ENCODE measurements at regions not wholly inside any gene's neighbourhood (a gene's known extent, or its start where the extent isn't known, plus 50 kb on each side); places are given as distances from the start of the nearest gene placed in this dataset.

- peaks cover 4% of the 10 kb centered on the region for H3K4me1 Mint-ChIP-seq (ENCODE audit: low read depth)
- H3K9me3 Mint-ChIP-seq = no peaks in the 10 kb centered on the region
- intact Hi-C loops (cut with micrococcal nuclease) = no loop called here
- H3K27ac Mint-ChIP-seq = no peak overlapping the region
- H3K4me3 Mint-ChIP-seq (ENCODE audit: low read depth) = no peak overlapping the region
- no peak for DNase-seq (ENCODE audit: low spot score)
- H3K36me3 Mint-ChIP-seq (ENCODE audit: low read depth) = no peaks in the 10 kb centered on the region
- peaks cover 48% of the 10 kb centered on the region for H3K27me3 Mint-ChIP-seq (ENCODE audit: low read depth)
These were observed 115.9 kb downstream of the LY86 start for GRCh38 chr6:6704103-6705060.

- no peaks in the 10 kb centered on the region for H3K9me3 Mint-ChIP-seq
- H3K36me3 Mint-ChIP-seq (ENCODE audit: low read depth) = no peaks in the 10 kb centered on the region
- no peak for DNase-seq (ENCODE audit: low spot score)
- no peak overlapping the region for H3K4me3 Mint-ChIP-seq (ENCODE audit: low read depth)
- no peak overlapping the region for H3K27ac Mint-ChIP-seq
- intact Hi-C loops (cut with micrococcal nuclease) = no loop called here
- H3K4me1 Mint-ChIP-seq (ENCODE audit: low read depth) = peaks cover 4% of the 10 kb centered on the region
- H3K27me3 Mint-ChIP-seq (ENCODE audit: low read depth) = peaks cover 52% of the 10 kb centered on the region
These were observed 116.5 kb downstream of the LY86 start for GRCh38 chr6:6705061-6705425.

GRCh38 chr6:6705915-6706675 is 117.6 kb downstream of the LY86 start:
- Mint-ChIP-seq H3K36me3 (ENCODE audit: low read depth) (no peaks in the 10 kb centered on the region), H3K4me1 (ENCODE audit: low read depth) (peaks cover 4% of the 10 kb centered on the region), H3K27ac (no peak overlapping the region), H3K9me3 (no peaks in the 10 kb centered on the region), H3K4me3 (ENCODE audit: low read depth) (no peak overlapping the region), H3K27me3 (ENCODE audit: low read depth) (peaks cover 53% of the 10 kb centered on the region)
- DNase-seq (ENCODE audit: low spot score) = no peak
- intact Hi-C loops (cut with micrococcal nuclease) = no loop called here

GRCh38 chr6:6707143-6707542 is 118.6 kb downstream of the LY86 start:
- H3K9me3 Mint-ChIP-seq = no peaks in the 10 kb centered on the region
- intact Hi-C loops (cut with micrococcal nuclease) = no loop called here
- DNase-seq (ENCODE audit: low spot score) = no peak

GRCh38 chr6:6709106-6709505 is 120.6 kb downstream of the LY86 start:
- no peak for DNase-seq (ENCODE audit: low spot score)
- intact Hi-C loops (cut with micrococcal nuclease) = no loop called here
- peaks cover 46% of the 10 kb centered on the region for H3K27me3 Mint-ChIP-seq (ENCODE audit: low read depth)
- H3K27ac Mint-ChIP-seq = no peak overlapping the region
- peaks cover 20% of the 10 kb centered on the region for H3K4me1 Mint-ChIP-seq (ENCODE audit: low read depth)
- no peaks in the 10 kb centered on the region for H3K36me3 Mint-ChIP-seq (ENCODE audit: low read depth)
- no peak overlapping the region for H3K4me3 Mint-ChIP-seq (ENCODE audit: low read depth)
- H3K9me3 Mint-ChIP-seq = no peaks in the 10 kb centered on the region

More at GRCh38 chr6:6707143-6707542, 118.6 kb downstream of the LY86 start:
- H3K36me3 Mint-ChIP-seq (ENCODE audit: low read depth) = no peaks in the 10 kb centered on the region
- H3K27ac Mint-ChIP-seq = no peak overlapping the region
- peaks cover 45% of the 10 kb centered on the region for H3K27me3 Mint-ChIP-seq (ENCODE audit: low read depth)
- H3K4me1 Mint-ChIP-seq (ENCODE audit: low read depth) = peaks cover 10% of the 10 kb centered on the region
- H3K4me3 Mint-ChIP-seq (ENCODE audit: low read depth) = no peak overlapping the region

- H3K27me3 Mint-ChIP-seq (ENCODE audit: low read depth) = peaks cover 38% of the 10 kb centered on the region
- no peak for DNase-seq (ENCODE audit: low spot score)
- no peak overlapping the region for H3K4me3 Mint-ChIP-seq (ENCODE audit: low read depth)
- H3K4me1 Mint-ChIP-seq (ENCODE audit: low read depth) = peaks cover 20% of the 10 kb centered on the region
- H3K9me3 Mint-ChIP-seq = no peaks in the 10 kb centered on the region
- intact Hi-C loops (cut with micrococcal nuclease) = loop anchor here (5.0 kb wide), 1 partner anchor 34 kb away; no protein-coding TSS in a partner anchor
- no peak overlapping the region for H3K27ac Mint-ChIP-seq
- H3K36me3 Mint-ChIP-seq (ENCODE audit: low read depth) = no peaks in the 10 kb centered on the region
These were observed 122.7 kb downstream of the LY86 start for GRCh38 chr6:6711031-6711785.

GRCh38 chr6:6711832-6712448 is 123.4 kb downstream of the LY86 start:
- H3K27ac Mint-ChIP-seq = no peak overlapping the region

GRCh38 chr6:6712449-6713403 is 124.2 kb downstream of the LY86 start:
- H3K36me3 Mint-ChIP-seq (ENCODE audit: low read depth) = no peaks in the 10 kb centered on the region
- H3K9me3 Mint-ChIP-seq = no peaks in the 10 kb centered on the region
- intact Hi-C loops (cut with micrococcal nuclease) = loop anchor here (5.0 kb wide), 1 partner anchor 35 kb away; no protein-coding TSS in a partner anchor
- no peak overlapping the region for H3K27ac Mint-ChIP-seq
- peaks cover 28% of the 10 kb centered on the region for H3K27me3 Mint-ChIP-seq (ENCODE audit: low read depth)
- DNase-seq (ENCODE audit: low spot score) = no peak
- no peak overlapping the region for H3K4me3 Mint-ChIP-seq (ENCODE audit: low read depth)
- H3K4me1 Mint-ChIP-seq (ENCODE audit: low read depth) = peaks cover 20% of the 10 kb centered on the region

More at GRCh38 chr6:6711832-6712448, 123.4 kb downstream of the LY86 start:
- peaks cover 33% of the 10 kb centered on the region for H3K27me3 Mint-ChIP-seq (ENCODE audit: low read depth)
- no peak for DNase-seq (ENCODE audit: low spot score)
- H3K4me3 Mint-ChIP-seq (ENCODE audit: low read depth) = peak overlapping the region; percentile 20
- H3K9me3 Mint-ChIP-seq = no peaks in the 10 kb centered on the region
- H3K4me1 Mint-ChIP-seq (ENCODE audit: low read depth) = peaks cover 20% of the 10 kb centered on the region
- H3K36me3 Mint-ChIP-seq (ENCODE audit: low read depth) = no peaks in the 10 kb centered on the region
- intact Hi-C loops (cut with micrococcal nuclease) = loop anchor here (5.0 kb wide), 1 partner anchor 35 kb away; no protein-coding TSS in a partner anchor

- Mint-ChIP-seq H3K9me3 (no peaks in the 10 kb centered on the region), H3K4me1 (ENCODE audit: low read depth) (peaks cover 27% of the 10 kb centered on the region), H3K36me3 (ENCODE audit: low read depth) (no peaks in the 10 kb centered on the region), H3K27me3 (ENCODE audit: low read depth) (peaks cover 23% of the 10 kb centered on the region), H3K4me3 (ENCODE audit: low read depth) (no peak overlapping the region), H3K27ac (no peak overlapping the region)
- DNase-seq (ENCODE audit: low spot score) = no peak
- intact Hi-C loops (cut with micrococcal nuclease) = loop anchor here (5.0 kb wide), 1 partner anchor 36 kb away; no protein-coding TSS in a partner anchor
These were observed 125.1 kb downstream of the LY86 start for GRCh38 chr6:6713657-6714056.

GRCh38 chr6:6714118-6714897 is 125.8 kb downstream of the LY86 start:
- Mint-ChIP-seq H3K27ac (no peak overlapping the region), H3K9me3 (no peaks in the 10 kb centered on the region), H3K4me3 (ENCODE audit: low read depth) (no peak overlapping the region), H3K4me1 (ENCODE audit: low read depth) (peaks cover 27% of the 10 kb centered on the region), H3K36me3 (ENCODE audit: low read depth) (no peaks in the 10 kb centered on the region), H3K27me3 (ENCODE audit: low read depth) (peaks cover 23% of the 10 kb centered on the region)
- intact Hi-C loops (cut with micrococcal nuclease) = loop anchor here (5.0 kb wide), 1 partner anchor 37 kb away; no protein-coding TSS in a partner anchor
- no peak for DNase-seq (ENCODE audit: low spot score)

- H3K27me3 Mint-ChIP-seq (ENCODE audit: low read depth) = peaks cover 20% of the 10 kb centered on the region
These were observed 126.4 kb downstream of the LY86 start for GRCh38 chr6:6714953-6715352.

More at GRCh38 chr6:6714953-6715352, 126.4 kb downstream of the LY86 start:
- DNase-seq (ENCODE audit: low spot score) = no peak
- no peaks in the 10 kb centered on the region for H3K36me3 Mint-ChIP-seq (ENCODE audit: low read depth)
- no peak overlapping the region for H3K4me3 Mint-ChIP-seq (ENCODE audit: low read depth)
- no peak overlapping the region for H3K27ac Mint-ChIP-seq
- H3K9me3 Mint-ChIP-seq = no peaks in the 10 kb centered on the region
- peaks cover 27% of the 10 kb centered on the region for H3K4me1 Mint-ChIP-seq (ENCODE audit: low read depth)
- intact Hi-C loops (cut with micrococcal nuclease) = loop anchor here (5.0 kb wide), 1 partner anchor 38 kb away; no protein-coding TSS in a partner anchor
